GM21367 (cell line): ENCODE measurements at regions not wholly inside any gene's neighbourhood (a gene's known extent, or its start where the extent isn't known, plus 50 kb on each side); places are given as distances from the start of the nearest gene placed in this dataset.
A peak's percentile ranks its signal among the peaks of the same experiment; 100 is the strongest.

Experiments used
- ATAC-seq: cut with Tn5 transposase; IDR thresholded peaks from one replicate; pipeline ENCODE4 v1.9.1; 2021; ENCODE audit not compliant: unreplicated experiment

DNA sequence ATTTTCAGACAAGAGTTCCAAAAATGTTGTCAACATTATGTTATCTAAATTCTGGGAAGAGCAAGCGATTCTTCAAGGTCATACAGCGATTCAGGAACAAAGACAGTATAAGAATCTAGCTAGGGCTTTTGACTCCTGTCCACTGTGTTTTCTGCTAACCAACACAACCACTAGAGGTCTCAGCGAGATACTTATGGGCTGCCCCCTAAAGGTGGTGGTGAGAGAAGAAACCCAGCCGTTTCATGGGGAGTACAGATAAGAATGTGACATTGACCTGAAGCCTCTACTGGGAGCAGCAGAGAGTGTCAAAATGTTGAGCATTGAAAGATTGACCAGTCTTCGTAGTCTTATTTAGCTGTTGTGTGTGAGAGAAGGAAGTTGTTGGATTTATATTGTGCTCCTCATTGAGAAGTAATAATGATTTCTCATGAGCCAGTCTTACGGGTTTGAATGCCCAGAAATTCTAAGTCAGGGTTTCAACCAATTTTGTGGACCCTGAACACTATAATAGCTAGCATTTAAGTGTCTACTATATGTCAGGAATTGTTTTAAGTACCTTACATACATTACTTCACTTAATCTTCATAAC, 168.3 kb downstream of the SPRY1 start:
- ATAC-seq, result peak; percentile 100

GRCh38 chr4:123568936-123569335, 172.3 kb downstream of the SPRY1 start:
- ATAC-seq, result no peak

DNA sequence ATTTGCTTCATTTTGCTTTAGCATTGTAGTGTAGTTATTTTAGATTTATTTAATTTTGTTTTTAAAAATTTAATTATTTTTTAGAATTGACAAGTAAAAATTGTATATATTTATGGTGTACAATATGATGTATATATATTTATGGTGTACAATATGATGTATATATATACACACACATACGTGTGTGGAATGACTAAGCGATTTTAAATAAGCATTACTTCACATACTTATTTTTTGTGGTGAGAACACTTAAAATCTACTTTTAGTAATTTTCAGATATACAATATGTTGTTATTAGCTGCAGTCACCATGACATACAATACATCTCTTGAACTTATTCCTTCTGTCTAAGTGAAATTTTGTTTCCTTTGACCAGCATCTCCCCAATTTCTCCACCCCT, 172.9 kb downstream of the SPRY1 start:
- no peak for ATAC-seq

GRCh38 chr4:123573866-123574508, 177.4 kb downstream of the SPRY1 start:
- ATAC-seq, result no peak

GRCh38 chr4:123575291-123575690, 178.7 kb downstream of the SPRY1 start:
- no peak for ATAC-seq

- ATAC-seq, result no peak
These were observed 180.8 kb downstream of the SPRY1 start for GRCh38 chr4:123577225-123577906.

- no peak for ATAC-seq
These were observed 181.9 kb downstream of the SPRY1 start for GRCh38 chr4:123578276-123579029.

GRCh38 chr4:123579961-123580360, 183.4 kb downstream of the SPRY1 start:
- ATAC-seq, result no peak

- no peak for ATAC-seq
These were observed 184.5 kb downstream of the SPRY1 start for GRCh38 chr4:123580981-123581664.

DNA sequence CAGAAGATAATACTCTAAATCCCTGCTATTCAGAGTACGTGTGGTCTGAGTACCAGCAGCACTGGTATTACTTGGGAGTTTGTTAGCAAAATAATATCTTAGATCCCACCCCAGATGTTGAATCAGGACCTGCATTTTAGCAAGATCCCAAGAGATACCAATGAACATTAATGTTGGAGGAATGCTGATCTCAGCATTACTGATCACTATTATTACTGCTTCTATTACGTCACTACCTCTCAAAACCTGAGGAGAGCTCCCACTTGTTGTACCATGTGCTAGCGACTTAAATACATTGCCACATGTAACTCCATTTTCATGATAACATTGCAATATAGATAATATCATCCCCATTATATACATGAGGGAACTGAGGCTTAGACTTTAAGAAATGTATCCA, 185.2 kb downstream of the SPRY1 start:
- ATAC-seq, result no peak

- ATAC-seq, result no peak
These were observed 186.4 kb downstream of the SPRY1 start for GRCh38 chr4:123583043-123583442.

DNA sequence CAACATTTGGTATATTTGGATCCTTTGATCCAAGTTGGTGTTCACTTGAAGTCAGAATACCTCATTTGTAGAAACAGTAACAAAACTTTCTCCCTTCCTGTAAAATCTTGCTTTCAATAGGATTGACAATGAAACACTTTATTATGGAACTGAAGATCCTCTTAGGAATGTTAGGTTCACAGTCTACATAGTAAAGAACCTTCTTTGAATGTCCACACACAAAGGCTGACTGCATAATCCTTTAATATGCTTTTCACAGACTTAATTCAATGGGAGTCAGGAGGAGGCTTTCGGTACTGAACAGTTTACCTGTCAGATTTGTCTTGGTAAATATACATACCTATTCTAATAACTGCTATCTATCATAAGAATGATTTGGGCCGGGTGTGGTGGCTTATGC, 188.5 kb downstream of the SPRY1 start:
- no peak for ATAC-seq

DNA sequence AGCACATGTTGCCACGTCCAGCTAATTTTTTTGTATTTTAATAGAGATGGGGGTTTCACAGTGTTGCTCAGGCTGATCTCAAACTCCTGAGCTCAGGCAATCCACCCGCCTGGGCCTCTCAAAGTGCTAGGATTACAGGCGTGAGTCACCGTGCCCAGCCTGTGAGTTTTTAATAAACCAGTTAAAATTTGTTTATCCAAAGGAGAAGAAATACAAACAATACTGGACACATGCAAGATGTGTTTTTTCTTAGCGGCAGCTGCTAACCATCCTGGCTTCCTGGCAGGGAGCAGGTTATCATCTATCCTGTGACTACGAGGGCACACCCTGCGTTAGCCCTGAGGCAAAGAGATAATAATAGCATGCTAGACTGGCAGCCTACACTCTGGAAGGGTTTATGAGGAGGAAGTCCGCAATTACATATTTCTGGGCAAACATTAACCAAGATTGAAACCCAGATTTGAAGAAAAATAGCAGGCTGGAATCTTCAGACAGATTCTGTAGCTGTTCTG, 191.4 kb downstream of the SPRY1 start:
- peak; percentile 5 for ATAC-seq

DNA sequence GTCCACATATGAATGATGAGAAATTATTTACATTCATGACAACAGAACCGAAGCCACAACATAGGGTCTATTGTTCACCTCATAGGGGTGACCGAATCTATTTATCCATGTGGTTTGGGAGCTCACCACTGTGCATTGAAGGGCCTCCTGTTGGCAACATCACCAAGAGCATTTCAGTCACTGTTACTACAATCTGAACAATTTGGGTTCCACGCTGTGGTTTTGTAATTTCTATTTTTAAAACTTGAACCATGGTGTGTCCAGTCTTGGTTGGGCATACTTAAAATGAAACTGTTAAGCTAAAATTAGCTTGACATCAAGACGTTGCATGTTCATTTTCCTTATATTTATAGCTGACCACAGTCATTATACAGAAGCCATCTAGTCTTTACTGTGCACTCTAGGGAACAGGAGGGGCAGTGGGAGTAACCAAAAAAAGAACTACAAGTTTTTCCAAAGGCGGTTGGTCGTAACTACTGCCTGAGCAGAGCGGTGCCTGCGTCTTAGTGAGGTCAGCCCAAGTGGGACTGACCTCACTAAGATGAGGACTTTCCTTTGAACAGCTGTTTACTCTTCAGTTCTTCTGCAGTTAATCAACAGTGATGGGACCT, 192.1 kb downstream of the SPRY1 start:
- ATAC-seq, result peak; percentile 68

DNA sequence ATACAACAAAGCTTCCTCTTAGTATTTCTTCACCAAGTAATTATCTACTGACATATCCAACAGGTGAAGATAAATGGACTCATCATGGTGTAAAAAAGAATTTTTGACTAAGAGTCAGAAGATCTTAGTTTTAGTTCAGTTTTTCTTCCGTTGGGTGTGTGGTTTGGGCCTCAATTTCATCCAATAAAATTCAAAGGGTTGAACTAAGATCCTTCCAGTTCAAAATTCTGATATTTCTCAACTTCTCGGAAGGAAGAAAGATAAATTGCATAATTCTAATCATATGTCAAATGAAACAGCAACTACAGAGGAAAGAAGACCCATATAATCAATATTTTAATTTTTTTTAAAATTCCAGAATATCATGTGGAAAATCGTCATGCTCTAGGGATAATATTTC, 192.7 kb downstream of the SPRY1 start:
- no peak for ATAC-seq

DNA sequence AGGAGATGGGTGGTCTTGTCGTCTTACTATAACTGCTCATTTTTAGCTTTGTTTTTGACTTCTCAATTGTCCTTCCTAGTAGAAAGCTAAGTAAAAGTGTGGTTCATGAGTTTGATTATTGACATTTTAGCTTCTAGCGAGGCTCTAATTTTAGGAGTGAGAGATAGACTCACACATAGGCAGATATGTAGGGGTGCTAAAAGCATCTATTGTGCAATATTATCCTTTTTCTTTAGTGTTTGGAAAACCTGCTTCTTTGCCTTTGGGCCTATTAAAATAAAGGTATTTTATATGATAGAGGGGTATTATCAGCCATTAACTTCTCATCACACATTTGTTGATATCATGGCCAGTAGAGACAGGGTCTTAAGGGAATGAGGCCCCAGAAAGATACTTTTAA, 195.3 kb downstream of the SPRY1 start:
- ATAC-seq, result no peak

DNA sequence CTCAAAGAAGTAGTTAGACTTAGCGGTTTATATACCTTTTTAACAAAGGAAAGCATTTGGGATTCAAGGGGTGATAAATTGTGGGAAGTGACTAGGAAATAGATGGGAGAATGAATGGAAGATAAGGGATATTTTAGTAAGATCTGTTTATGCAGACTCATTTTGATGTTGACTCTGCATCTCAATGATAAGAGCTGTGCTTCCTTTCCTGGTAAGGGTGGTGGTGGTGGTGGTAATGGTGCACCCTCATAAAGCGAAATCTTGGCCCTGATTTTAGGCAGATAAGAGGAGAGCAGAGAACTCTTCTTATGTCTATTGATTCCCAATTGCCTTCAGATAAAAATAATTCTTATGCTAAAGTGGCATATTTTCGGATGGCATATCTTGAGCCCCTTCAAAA, 197.1 kb downstream of the SPRY1 start:
- ATAC-seq, result no peak

DNA sequence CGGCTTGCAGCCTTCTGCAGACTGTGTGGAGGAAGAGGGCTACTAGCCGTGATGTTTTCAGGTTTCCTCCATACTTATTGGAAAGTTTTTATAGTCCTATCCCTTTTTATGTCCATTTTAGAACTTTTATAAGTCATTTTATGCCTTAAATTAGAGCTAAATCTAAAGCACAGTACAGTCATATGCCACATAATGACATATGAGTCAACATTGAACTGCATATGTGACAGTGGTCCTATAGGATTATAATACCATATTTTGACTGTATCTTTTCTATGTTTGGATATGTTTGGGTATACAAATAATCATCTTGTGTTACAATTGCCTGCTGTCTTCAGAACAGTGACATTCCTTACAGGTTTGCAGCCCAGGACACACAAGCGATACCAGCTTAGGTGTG, 200.2 kb downstream of the SPRY1 start:
- ATAC-seq, result no peak

GRCh38 chr4:123597586-123597985, 201.0 kb downstream of the SPRY1 start:
- ATAC-seq, result no peak

DNA sequence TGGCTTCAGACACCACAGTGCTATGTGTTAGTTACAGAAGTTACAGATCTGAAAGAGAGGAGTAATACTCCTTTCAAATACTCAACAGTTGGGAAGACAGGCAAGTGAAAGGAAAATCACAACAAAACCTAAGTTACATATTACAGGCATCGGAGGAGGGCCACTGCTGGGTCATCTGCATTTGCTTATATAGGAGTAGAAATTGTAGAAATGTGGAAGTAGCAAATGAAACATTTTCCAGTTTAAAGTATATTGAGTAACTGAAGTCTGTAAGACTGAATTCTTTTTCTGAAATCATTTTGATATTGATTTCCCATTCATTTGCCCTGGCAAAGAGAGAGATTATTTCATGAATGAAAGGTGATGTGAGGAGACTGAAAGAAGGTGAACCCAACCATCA, 201.7 kb downstream of the SPRY1 start:
- no peak for ATAC-seq
